ENCODE measurements at regions not wholly inside any gene's neighbourhood (a gene's known extent, or its start where the extent isn't known, plus 50 kb on each side); places are given as distances from the start of the nearest gene placed in this dataset.

DNA sequence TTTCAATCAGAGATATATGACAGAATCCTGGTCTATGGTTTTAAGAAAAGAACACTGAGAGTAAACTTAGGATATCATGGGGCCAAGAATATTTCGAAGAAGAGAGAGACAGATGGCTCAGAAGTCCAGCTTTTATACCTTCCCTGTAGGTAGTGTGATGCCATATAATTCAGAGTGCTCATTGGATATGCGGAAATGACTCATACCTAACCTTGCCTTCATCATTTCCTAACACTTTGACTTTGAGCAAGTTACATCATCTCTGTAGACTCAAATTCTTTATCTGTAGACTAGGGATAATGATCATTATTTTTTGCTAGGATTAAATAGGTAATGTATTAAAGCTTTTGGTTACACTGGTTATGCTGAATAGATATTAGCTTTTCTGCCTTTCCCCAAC lies 461.6 kb upstream of the CNTNAP5 start:
- Mint-ChIP-seq H3K4me1 (ENCODE audit: low read depth, unreplicated experiment) (no peaks in the 10 kb centered on the region), H3K4me3 (ENCODE audit: low read depth, unreplicated experiment) (no peak overlapping the region), H3K27me3 (ENCODE audit: unreplicated experiment) (no peaks in the 10 kb centered on the region), H3K36me3 (ENCODE audit: insufficient read depth, unreplicated experiment) (no peaks in the 10 kb centered on the region), H3K9me3 (ENCODE audit: low read depth, unreplicated experiment) (peaks cover 7% of the 10 kb centered on the region), H3K27ac (ENCODE audit: unreplicated experiment) (no peak overlapping the region)
- intact Hi-C loops (cut with micrococcal nuclease; ENCODE audit: unreplicated experiment): no loop called here
- BruUV-seq (replicated peaks): no TSS peak
- DNase-seq: no peak
- CTCF ChIA-PET: no interaction called here
- TF ChIP-seq, protein P1, sequence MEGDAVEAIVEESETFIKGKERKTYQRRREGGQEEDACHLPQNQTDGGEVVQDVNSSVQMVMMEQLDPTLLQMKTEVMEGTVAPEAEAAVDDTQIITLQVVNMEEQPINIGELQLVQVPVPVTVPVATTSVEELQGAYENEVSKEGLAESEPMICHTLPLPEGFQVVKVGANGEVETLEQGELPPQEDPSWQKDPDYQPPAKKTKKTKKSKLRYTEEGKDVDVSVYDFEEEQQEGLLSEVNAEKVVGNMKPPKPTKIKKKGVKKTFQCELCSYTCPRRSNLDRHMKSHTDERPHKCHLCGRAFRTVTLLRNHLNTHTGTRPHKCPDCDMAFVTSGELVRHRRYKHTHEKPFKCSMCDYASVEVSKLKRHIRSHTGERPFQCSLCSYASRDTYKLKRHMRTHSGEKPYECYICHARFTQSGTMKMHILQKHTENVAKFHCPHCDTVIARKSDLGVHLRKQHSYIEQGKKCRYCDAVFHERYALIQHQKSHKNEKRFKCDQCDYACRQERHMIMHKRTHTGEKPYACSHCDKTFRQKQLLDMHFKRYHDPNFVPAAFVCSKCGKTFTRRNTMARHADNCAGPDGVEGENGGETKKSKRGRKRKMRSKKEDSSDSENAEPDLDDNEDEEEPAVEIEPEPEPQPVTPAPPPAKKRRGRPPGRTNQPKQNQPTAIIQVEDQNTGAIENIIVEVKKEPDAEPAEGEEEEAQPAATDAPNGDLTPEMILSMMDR (IDR thresholded peaks at IDR 0.05; ENCODE audit: unreplicated experiment): no peak

DNA sequence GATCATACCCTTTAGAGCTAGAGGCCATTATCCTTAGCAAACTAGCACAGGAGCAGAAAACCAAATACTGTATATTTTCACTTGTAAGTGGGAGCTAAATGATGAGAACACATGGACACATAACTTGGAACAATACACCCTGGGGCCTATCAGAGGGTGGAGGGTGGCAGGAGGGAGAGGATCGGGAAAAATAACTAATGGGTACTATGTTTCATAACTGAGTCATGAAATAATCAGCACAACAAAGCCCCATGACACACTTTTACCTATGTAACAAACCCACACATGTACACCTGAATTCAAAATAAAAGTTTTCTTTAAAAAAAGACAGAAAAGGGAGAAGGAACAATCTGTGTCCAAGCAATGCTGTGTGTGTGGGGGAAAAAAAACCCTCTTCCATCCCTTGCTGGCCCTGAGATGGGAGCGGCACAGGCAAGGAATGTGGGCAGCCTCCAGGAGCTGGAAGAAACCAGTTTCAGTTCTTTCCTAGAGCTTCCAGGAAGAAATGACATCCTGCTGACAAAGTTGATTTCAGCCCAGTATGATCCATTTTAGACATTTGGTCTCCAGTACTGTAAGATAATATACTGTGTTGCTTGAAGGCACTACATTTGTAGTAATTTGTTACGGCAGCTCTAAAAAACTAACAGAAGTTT lies 458.7 kb upstream of the CNTNAP5 start:
- DNase-seq: no peak
- no TSS peak for BruUV-seq (replicated peaks)
- intact Hi-C loops (cut with micrococcal nuclease; ENCODE audit: unreplicated experiment): no loop called here
- Mint-ChIP-seq H3K36me3 (ENCODE audit: insufficient read depth, unreplicated experiment) (no peaks in the 10 kb centered on the region), H3K27ac (ENCODE audit: unreplicated experiment) (no peak overlapping the region), H3K4me3 (ENCODE audit: low read depth, unreplicated experiment) (no peak overlapping the region), H3K9me3 (ENCODE audit: low read depth, unreplicated experiment) (peaks cover 10% of the 10 kb centered on the region), H3K27me3 (ENCODE audit: unreplicated experiment) (no peaks in the 10 kb centered on the region), H3K4me1 (ENCODE audit: low read depth, unreplicated experiment) (no peaks in the 10 kb centered on the region)
- CTCF ChIA-PET: no interaction called here
- TF ChIP-seq, protein P1 (IDR thresholded peaks at IDR 0.05; ENCODE audit: unreplicated experiment): no peak

DNA sequence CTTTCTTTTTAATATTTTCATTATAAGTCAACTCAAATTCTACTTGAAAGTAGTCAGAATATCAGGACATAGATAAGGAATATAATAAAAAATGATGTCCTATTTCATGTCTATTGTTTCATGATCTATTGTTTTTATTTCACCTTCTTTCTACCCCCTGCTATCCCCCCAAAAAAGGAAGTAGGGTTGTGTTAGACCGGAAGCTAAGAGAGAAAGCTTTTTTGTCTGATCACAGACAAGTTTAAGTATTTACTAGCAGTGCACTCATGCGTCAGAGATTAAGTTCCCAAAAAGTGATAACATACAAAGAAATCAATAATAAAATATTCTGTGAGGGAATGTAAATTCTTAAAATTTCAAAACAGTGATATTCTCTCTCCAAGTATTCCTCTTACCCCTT lies 447.1 kb upstream of the CNTNAP5 start:
- Mint-ChIP-seq H3K36me3 (ENCODE audit: insufficient read depth, unreplicated experiment) (no peaks in the 10 kb centered on the region), H3K4me1 (ENCODE audit: low read depth, unreplicated experiment) (no peaks in the 10 kb centered on the region), H3K4me3 (ENCODE audit: low read depth, unreplicated experiment) (no peak overlapping the region), H3K27me3 (ENCODE audit: unreplicated experiment) (no peaks in the 10 kb centered on the region), H3K9me3 (ENCODE audit: low read depth, unreplicated experiment) (peaks cover 11% of the 10 kb centered on the region), H3K27ac (ENCODE audit: unreplicated experiment) (no peak overlapping the region)
- TF ChIP-seq, protein P1 (IDR thresholded peaks at IDR 0.05; ENCODE audit: unreplicated experiment): no peak
- no peak for DNase-seq
- intact Hi-C loops (cut with micrococcal nuclease; ENCODE audit: unreplicated experiment): no loop called here
- CTCF ChIA-PET: no interaction called here
- BruUV-seq (replicated peaks): no TSS peak

DNA sequence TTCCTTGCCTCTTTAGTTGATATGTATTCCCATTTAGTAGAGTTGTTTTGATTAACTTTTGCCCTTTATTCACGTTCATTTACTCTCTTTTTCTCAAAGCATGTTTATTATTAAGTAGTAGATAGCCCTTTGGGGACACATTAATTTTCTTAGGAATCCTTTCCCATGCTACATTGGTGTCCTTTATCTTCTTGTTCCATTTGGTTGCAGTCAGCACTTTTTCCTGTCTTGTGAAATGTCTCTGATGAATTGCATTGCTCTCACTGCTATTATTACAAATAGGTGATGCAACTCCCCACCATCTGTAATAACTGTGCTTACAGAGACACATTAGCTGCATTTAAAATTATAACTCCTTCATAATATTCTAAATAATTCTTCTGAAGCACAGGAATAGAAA lies 428.5 kb upstream of the CNTNAP5 start:
- Mint-ChIP-seq H3K27me3 (ENCODE audit: unreplicated experiment) (no peaks in the 10 kb centered on the region), H3K9me3 (ENCODE audit: low read depth, unreplicated experiment) (peaks cover 26% of the 10 kb centered on the region), H3K27ac (ENCODE audit: unreplicated experiment) (no peak overlapping the region), H3K4me3 (ENCODE audit: low read depth, unreplicated experiment) (no peak overlapping the region), H3K36me3 (ENCODE audit: insufficient read depth, unreplicated experiment) (no peaks in the 10 kb centered on the region), H3K4me1 (ENCODE audit: low read depth, unreplicated experiment) (no peaks in the 10 kb centered on the region)
- CTCF ChIA-PET: no interaction called here
- intact Hi-C loops (cut with micrococcal nuclease; ENCODE audit: unreplicated experiment): no loop called here
- TF ChIP-seq, protein P1 (IDR thresholded peaks at IDR 0.05; ENCODE audit: unreplicated experiment): no peak
- BruUV-seq (replicated peaks): no TSS peak
- no peak for DNase-seq

Measured in Calu3 (cell line).